HG02763 (cell line): ENCODE measurements at regions not wholly inside any gene's neighbourhood (a gene's known extent, or its start where the extent isn't known, plus 50 kb on each side); places are given as distances from the start of the nearest gene placed in this dataset.

Experiments used
- ATAC-seq: cut with Tn5 transposase; IDR thresholded peaks from one replicate; pipeline ENCODE4 v1.9.1; 2021; ENCODE audit warnings: mild to moderate bottlenecking, moderate library complexity; ENCODE audit not compliant: unreplicated experiment

- no peak for ATAC-seq
These were observed 557.5 kb downstream of the CD83 start for GRCh38 chr6:14674867-14675648.

GRCh38 chr6:14676064-14676463 lies 558.5 kb downstream of the CD83 start:
- ATAC-seq = no peak

- no peak for ATAC-seq
These were observed 559.6 kb downstream of the CD83 start for GRCh38 chr6:14676977-14677781.

GRCh38 chr6:14681699-14682487 lies 564.0 kb upstream of the JARID2 start:
- ATAC-seq = no peak

GRCh38 chr6:14682812-14683211 lies 563.1 kb upstream of the JARID2 start:
- ATAC-seq = no peak

GRCh38 chr6:14689639-14690038 lies 556.2 kb upstream of the JARID2 start:
- ATAC-seq = no peak

- ATAC-seq = no peak
These were observed 555.5 kb upstream of the JARID2 start for GRCh38 chr6:14690120-14691056.

GRCh38 chr6:14692208-14692607 lies 553.7 kb upstream of the JARID2 start:
- ATAC-seq = no peak

- no peak for ATAC-seq
These were observed 552.3 kb upstream of the JARID2 start for GRCh38 chr6:14693301-14694192.

- no peak for ATAC-seq
These were observed 551.6 kb upstream of the JARID2 start for GRCh38 chr6:14694308-14694707.

GRCh38 chr6:14695579-14695978 lies 550.3 kb upstream of the JARID2 start:
- ATAC-seq = no peak

- no peak for ATAC-seq
These were observed 549.5 kb upstream of the JARID2 start for GRCh38 chr6:14696367-14696766.

- ATAC-seq = no peak
These were observed 548.4 kb upstream of the JARID2 start for GRCh38 chr6:14697427-14697826.

GRCh38 chr6:14699803-14700601 lies 545.9 kb upstream of the JARID2 start:
- no peak for ATAC-seq

- ATAC-seq = no peak
These were observed 543.9 kb upstream of the JARID2 start for GRCh38 chr6:14701946-14702345.

GRCh38 chr6:14702678-14703077 lies 543.2 kb upstream of the JARID2 start:
- ATAC-seq = no peak

- ATAC-seq = no peak
These were observed 542.3 kb upstream of the JARID2 start for GRCh38 chr6:14703586-14703985.
